PC-3 (cell line): ENCODE measurements at regions not wholly inside any gene's neighbourhood (a gene's known extent, or its start where the extent isn't known, plus 50 kb on each side); places are given as distances from the start of the nearest gene placed in this dataset.

ENCODE experiments used
- EZH2phosphoT487 ChIP-seq: fragments of 300-600 bp; sonication (generic); IDR thresholded peaks from 2 replicates; pipeline ENCODE4 v1.6.1; 2018; ENCODE audit warnings: mild to moderate bottlenecking, antibody characterized with exemption, low read length, borderline replicate concordance
- TF ChIP-seq, protein P1 (sequence below): fragments of 300-600 bp; sonication (generic); conservative IDR thresholded peaks from 2 replicates; pipeline ENCODE4 v1.5.1; 2017; ENCODE audit warnings: antibody characterized with exemption, low read depth, mild to moderate bottlenecking, low read length

DNA sequence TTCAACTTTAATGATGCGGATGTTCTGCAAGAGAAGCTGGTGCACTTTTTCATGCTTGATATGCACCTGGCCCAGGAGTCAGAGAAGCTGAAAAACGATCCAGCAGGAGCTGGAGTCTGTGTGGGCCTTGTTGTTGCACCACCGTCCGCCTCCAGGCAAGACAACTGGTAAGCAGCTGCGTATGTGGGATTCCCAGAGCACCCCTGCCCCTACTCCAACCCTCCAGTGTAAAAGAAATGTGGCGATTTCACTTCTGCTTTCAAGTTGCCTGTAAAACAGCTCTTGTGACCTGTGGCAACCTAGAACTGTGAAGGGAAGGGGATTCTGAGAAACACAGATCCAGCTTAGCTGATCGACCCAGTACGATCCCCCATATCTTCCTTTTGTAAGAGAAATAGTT is 154.1 kb upstream of the PELI2 start:
- TF ChIP-seq, protein P1, sequence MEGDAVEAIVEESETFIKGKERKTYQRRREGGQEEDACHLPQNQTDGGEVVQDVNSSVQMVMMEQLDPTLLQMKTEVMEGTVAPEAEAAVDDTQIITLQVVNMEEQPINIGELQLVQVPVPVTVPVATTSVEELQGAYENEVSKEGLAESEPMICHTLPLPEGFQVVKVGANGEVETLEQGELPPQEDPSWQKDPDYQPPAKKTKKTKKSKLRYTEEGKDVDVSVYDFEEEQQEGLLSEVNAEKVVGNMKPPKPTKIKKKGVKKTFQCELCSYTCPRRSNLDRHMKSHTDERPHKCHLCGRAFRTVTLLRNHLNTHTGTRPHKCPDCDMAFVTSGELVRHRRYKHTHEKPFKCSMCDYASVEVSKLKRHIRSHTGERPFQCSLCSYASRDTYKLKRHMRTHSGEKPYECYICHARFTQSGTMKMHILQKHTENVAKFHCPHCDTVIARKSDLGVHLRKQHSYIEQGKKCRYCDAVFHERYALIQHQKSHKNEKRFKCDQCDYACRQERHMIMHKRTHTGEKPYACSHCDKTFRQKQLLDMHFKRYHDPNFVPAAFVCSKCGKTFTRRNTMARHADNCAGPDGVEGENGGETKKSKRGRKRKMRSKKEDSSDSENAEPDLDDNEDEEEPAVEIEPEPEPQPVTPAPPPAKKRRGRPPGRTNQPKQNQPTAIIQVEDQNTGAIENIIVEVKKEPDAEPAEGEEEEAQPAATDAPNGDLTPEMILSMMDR: no peak
- no peak for TF ChIP-seq EZH2phosphoT487
